PC-3 (cell line): ENCODE measurements at regions not wholly inside any gene's neighbourhood (a gene's known extent, or its start where the extent isn't known, plus 50 kb on each side); places are given as distances from the start of the nearest gene placed in this dataset.

Source experiments
- ATAC-seq: fragments of 200-7000 bp; cut with Tn5 transposase; 2 replicates; pipeline ENCODE4 v1.9.1; 2020; ENCODE audit warnings: mild to moderate bottlenecking, moderate library complexity
- BruUV-seq: library from RNA; stranded (reverse); fragments of 400-500 nt; replicated peaks from 2 replicates; lab custom pipeline; 2021; lab: Mats Ljungman, UMichigan
- CTCF ChIA-PET: fragments of 300-600 bp; sonication (Branson Sonifier 250); formaldehyde crosslinking; loops from one replicate; lab custom pipeline; 2022; ENCODE audit warnings: antibody characterized with exemption; lab: Charles Lee
- POLR2A ChIA-PET: fragments of 300-600 bp; sonication (Branson Sonifier 250); formaldehyde crosslinking; loops from one replicate; lab custom pipeline; 2022; ENCODE audit warnings: antibody characterized with exemption; ENCODE audit not compliant: unreplicated experiment; lab: Charles Lee
- DNase-seq: peaks from one replicate; pipeline ENCODE4 v3.0.0-alpha.2; 2015
- H2AFZ ChIP-seq: fragments of 300-600 bp; sonication (generic); 2 replicates; pipeline ENCODE4 v1.6.0; 2016; ENCODE audit warnings: antibody characterized with exemption, low read length
- H3F3A ChIP-seq: fragments of 300-600 bp; sonication (generic); one replicate; pipeline ENCODE4 v1.6.0; 2017; ENCODE audit warnings: antibody characterized with exemption, low read length, control low read depth, mild to moderate bottlenecking; ENCODE audit not compliant: unreplicated experiment
- H3K27ac ChIP-seq: fragments of 300-600 bp; sonication (generic); 2 replicates; pipeline ENCODE4 v1.5.1; 2016; ENCODE audit warnings: mild to moderate bottlenecking, low read length
- H3K27me3 ChIP-seq: fragments of 300-600 bp; sonication (generic); 2 replicates; pipeline ENCODE4 v1.6.1; 2016; ENCODE audit warnings: low read length, mixed read lengths
- H3K36me3 ChIP-seq: fragments of 300-600 bp; sonication (generic); 2 replicates; pipeline ENCODE4 v1.6.1; 2016; ENCODE audit warnings: low read depth, mixed run types, low read length, mixed read lengths
- H3K4me1 ChIP-seq: fragments of 300-600 bp; sonication (generic); 2 replicates; pipeline ENCODE4 v1.5.1; 2016; ENCODE audit warnings: low read length; ENCODE audit not compliant: insufficient read depth
- H3K4me2 ChIP-seq: fragments of 300-600 bp; sonication (generic); 2 replicates; pipeline ENCODE4 v1.6.0; 2016; ENCODE audit warnings: low read length
- H3K4me3 ChIP-seq: fragments of 300-600 bp; sonication (generic); 2 replicates; pipeline ENCODE4 v1.5.1; 2016; ENCODE audit warnings: mild to moderate bottlenecking, low read length, mixed read lengths
- H3K79me2 ChIP-seq: fragments of 300-600 bp; sonication (generic); 2 replicates; pipeline ENCODE4 v1.6.1; 2017; ENCODE audit warnings: low read length, mixed read lengths
- H3K9ac ChIP-seq: fragments of 300-600 bp; sonication (generic); 2 replicates; pipeline ENCODE4 v1.6.0; 2016; ENCODE audit warnings: mild to moderate bottlenecking, low read length
- H3K9me2 ChIP-seq: fragments of 300-600 bp; sonication (generic); replicated peaks from 2 replicates; pipeline ENCODE4 v1.6.1; 2016; ENCODE audit warnings: mixed run types, low read length, mixed read lengths
- H3K9me3 ChIP-seq: fragments of 300-600 bp; sonication (generic); 2 replicates; pipeline ENCODE4 v1.6.1; 2016; ENCODE audit warnings: low read length, mixed read lengths
- H4K20me1 ChIP-seq: fragments of 300-600 bp; sonication (generic); 2 replicates; pipeline ENCODE4 v1.6.1; 2016; ENCODE audit warnings: low read length, mixed read lengths
- CTCF ChIP-seq: fragments of 300-600 bp; sonication (generic); conservative IDR thresholded peaks from 2 replicates; pipeline ENCODE4 v1.5.1; 2017; ENCODE audit warnings: antibody characterized with exemption, low read depth, mild to moderate bottlenecking, low read length
- EZH2 ChIP-seq: fragments of 300-600 bp; sonication (generic); IDR thresholded peaks from one replicate; pipeline ENCODE4 v1.6.1; 2017; ENCODE audit warnings: antibody characterized with exemption, mild to moderate bottlenecking, low read length; ENCODE audit not compliant: unreplicated experiment
- EZH2phosphoT487 ChIP-seq: fragments of 300-600 bp; sonication (generic); IDR thresholded peaks from 2 replicates; pipeline ENCODE4 v1.6.1; 2018; ENCODE audit warnings: mild to moderate bottlenecking, antibody characterized with exemption, low read length, borderline replicate concordance
- intact Hi-C: fragments of 100-400 bp; cut with micrococcal nuclease; formaldehyde crosslinking; loops from 2 replicates; pipeline ENCODE4 v1.9.0; 2023

DNA sequence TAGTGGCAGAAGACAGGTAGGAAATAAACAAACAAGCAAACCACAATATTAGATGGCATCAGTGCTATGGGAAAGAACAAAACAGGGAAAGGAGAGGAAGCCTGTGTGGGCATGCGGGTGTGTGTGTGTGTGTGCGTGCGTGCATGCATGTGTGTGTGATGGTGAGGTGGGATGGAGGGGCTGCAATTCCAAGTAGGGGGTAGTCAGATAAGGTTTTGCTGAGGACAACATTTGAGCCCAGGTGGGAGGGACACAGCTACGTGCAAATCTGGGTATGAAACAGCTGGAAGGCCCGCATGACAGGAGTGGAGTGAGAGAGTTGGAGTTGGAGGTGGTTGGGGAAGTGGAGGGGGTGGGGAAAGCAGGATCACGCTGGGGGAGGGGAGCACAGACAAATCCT, 121.0 kb upstream of the PARD3 start:
- no peak for TF ChIP-seq EZH2
- TF ChIP-seq CTCF: no peak
- no peak for TF ChIP-seq EZH2phosphoT487
- Histone ChIP-seq H4K20me1 (no peaks in the 10 kb centered on the region), H3K9me3 (no peaks in the 10 kb centered on the region), H3K27me3 (no peaks in the 10 kb centered on the region), H3K36me3 (no peaks in the 10 kb centered on the region), H3K4me2 (no peak overlapping the region), H3F3A (no peaks in the 10 kb centered on the region), H3K79me2 (no peaks in the 10 kb centered on the region), H3K27ac (no peak overlapping the region), H3K4me3 (no peak overlapping the region), H3K9me2 (no peaks in the 10 kb centered on the region), H2AFZ (no peak overlapping the region), H3K4me1 (peaks cover 8% of the 10 kb centered on the region), H3K9ac (no peak overlapping the region)
- DNase-seq: no peak
- POLR2A ChIA-PET: interaction anchor here (0.6 kb wide), 1 partner anchor 14 kb away, joined by 4 read pairs; no protein-coding TSS in a partner anchor
- CTCF ChIA-PET: no interaction called here
- intact Hi-C loops: no loop called here
- no peak for ATAC-seq
- no TSS peak for BruUV-seq

DNA sequence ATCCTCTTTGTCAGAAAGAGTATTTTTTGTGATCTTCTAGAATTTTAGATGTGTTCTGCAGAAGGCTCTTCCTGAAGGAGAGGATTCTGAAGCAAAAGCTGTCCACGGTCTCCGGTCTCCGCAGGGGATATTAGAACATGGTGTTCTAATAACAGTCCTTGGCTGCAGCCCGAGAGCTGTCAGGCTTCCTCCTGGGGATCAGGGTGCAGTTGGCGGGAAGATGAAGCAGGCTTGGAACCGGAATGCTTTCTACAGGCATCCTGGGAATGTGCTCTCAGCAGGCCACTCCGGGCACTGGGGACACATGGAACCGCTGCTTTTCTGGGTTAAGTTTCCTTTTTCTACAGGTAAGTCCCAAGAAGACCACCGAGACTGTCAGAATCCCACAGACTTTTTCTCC, 118.6 kb upstream of the PARD3 start:
- Histone ChIP-seq H3K27ac (no peak overlapping the region), H3K4me2 (no peak overlapping the region), H3K9me2 (no peaks in the 10 kb centered on the region), H4K20me1 (no peaks in the 10 kb centered on the region), H3K9ac (no peak overlapping the region), H3K9me3 (no peaks in the 10 kb centered on the region), H3K36me3 (no peaks in the 10 kb centered on the region), H3F3A (no peaks in the 10 kb centered on the region), H3K4me1 (peaks cover 8% of the 10 kb centered on the region), H2AFZ (peak overlapping the region; percentile 5; the same call in 1 of the 2 replicates), H3K79me2 (no peaks in the 10 kb centered on the region), H3K27me3 (no peaks in the 10 kb centered on the region), H3K4me3 (no peak overlapping the region)
- intact Hi-C loops: no loop called here
- BruUV-seq: no TSS peak
- ATAC-seq: no peak
- no peak for DNase-seq
- CTCF ChIA-PET: no interaction called here
- POLR2A ChIA-PET: no interaction called here
- no peak for TF ChIP-seq CTCF
- TF ChIP-seq EZH2phosphoT487: no peak
- no peak for TF ChIP-seq EZH2

GRCh38 chr10:34932235-34932634, 117.1 kb upstream of the PARD3 start:
- no TSS peak for BruUV-seq
- no peak overlapping the region for H2AFZ ChIP-seq
- CTCF ChIA-PET: no interaction called here

More at GRCh38 chr10:34932235-34932634, 117.1 kb upstream of the PARD3 start:
- no peaks in the 10 kb centered on the region for H3K27me3 ChIP-seq
- H3K9ac ChIP-seq: no peak overlapping the region
- TF ChIP-seq EZH2phosphoT487: no peak
- no peak for TF ChIP-seq CTCF
- no peak for TF ChIP-seq EZH2
- H3K36me3 ChIP-seq: no peaks in the 10 kb centered on the region
- intact Hi-C loops: no loop called here
- H3K4me3 ChIP-seq: no peak overlapping the region
- ATAC-seq: no peak
- no peaks in the 10 kb centered on the region for H3K9me3 ChIP-seq
- no peaks in the 10 kb centered on the region for H4K20me1 ChIP-seq
- no peaks in the 10 kb centered on the region for H3K79me2 ChIP-seq
- no peak for DNase-seq
- no peak overlapping the region for H3K27ac ChIP-seq
- H3F3A ChIP-seq: no peaks in the 10 kb centered on the region
- no peaks in the 10 kb centered on the region for H3K9me2 ChIP-seq
- no peaks in the 10 kb centered on the region for H3K4me1 ChIP-seq
- no peak overlapping the region for H3K4me2 ChIP-seq
- POLR2A ChIA-PET: interaction anchor here (0.6 kb wide), 1 partner anchor 78 kb away, joined by 8 read pairs; no protein-coding TSS in a partner anchor
